NCI-H1105 (cell line): ENCODE measurements at regions not wholly inside any gene's neighbourhood (a gene's known extent, or its start where the extent isn't known, plus 50 kb on each side); places are given as distances from the start of the nearest gene placed in this dataset.

ENCODE experiments used
- DNase-seq: peaks from one replicate; lab custom pipeline; 2025; lab: John Stamatoyannopoulos, UW

DNA sequence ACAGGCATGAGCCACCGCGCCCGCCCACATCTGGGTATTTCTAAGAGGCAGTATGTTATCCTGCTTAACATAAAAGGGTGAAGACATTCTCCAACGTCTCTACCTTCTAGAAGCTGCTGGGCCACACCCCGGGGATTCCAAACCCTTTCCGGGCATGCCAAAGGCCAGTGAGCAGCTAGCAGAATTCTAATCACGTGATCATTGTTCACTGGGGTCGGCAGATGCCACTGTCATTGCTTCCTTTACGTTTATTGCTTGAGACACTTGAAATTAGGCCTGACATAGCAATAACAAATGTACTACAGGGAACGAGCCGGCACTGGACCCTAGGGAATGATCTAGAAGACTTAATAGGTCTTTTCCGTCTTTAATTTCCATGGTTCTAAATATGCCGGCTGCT lies 141.2 kb upstream of the ZFHX3 start:
- no peak for DNase-seq

DNA sequence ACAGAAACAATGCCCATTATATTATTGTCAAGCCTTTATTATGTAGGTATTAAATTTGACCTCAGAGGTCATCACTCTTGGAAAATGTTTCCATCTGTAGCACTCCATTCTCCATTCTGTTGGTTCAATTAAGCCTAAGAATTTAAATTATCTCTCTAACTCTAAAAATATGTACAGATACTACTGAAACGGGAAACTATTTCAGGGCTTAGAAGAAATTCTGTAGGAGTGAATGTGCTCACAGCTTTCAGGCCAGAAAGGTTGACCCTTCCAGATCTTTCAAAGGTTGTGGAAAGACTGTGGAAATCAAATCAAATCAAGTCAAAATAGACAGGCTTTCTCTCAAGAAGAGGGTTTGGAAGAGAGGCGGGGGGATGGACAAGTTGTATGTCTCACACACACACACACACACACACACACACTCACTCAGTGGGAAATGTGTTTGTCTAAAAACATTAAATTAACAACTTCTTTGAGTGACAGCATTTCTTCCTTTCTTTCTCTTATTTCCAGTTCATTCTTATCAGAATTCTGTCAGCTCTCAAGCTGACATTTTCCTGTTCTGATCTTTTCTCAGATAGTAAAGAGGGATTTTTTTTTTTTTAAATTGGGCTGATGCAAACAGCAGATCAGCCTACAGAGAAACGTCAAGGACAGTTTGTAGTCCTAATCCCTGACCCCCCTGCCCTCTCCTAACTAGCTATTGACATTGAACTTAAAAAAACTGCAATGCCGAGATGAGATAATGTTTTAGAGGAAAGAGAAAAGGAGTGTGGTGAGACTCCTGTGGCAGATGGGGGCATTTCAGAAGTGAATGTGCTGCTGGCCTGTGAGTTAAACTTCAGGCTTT lies 139.0 kb upstream of the ZFHX3 start:
- DNase-seq = no peak

DNA sequence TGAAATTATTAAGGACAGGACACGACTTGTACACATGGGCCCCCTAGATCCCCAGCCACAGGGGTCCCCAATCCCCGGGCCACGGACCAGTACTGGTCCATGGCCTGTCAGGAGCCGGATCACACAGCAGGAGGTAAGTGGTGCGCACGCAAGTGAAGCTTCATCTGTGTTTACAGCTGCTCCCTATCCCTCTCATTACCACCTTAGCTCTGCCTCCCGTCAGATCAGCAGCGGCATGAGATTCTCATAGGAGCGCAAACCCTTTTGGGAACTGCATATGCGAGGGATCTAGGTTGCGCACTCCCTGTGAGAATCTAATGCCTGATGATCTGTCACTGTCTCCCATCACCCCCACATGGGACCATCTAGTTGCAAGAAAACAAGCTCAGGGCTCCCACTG lies 137.8 kb upstream of the ZFHX3 start:
- DNase-seq = no peak

- no peak for DNase-seq
Observed at GRCh38 chr16:73183611-73184092, 135.7 kb upstream of the ZFHX3 start.

DNA sequence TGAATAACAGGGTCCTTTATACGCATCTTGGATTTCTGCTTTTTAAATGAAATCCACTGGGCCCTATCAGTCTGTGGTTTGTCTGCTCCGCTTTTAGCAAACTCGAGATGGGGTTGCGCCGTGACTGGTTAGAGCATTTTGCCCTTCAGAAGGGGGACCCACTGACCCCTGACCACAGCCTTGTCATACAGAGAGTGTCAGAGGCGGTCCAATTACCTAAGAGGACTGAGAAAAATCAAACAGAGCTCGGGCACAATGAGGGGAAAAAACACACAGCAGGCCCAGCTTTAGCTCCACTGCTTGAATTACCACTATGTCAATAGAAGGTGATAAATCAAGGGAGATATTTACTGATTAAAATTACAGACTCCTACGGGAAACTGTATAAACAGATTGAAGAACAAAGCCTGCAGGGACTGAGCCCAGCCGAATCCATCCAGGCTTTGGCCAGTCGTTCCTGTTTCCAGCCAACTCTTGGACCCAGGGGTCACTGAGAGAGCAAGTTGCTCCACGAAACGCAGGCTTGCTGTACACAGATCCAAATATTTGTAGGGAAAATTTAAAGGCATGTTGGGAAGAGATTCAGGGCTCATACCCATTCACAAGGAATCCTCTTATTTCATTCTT lies 131.9 kb upstream of the ZFHX3 start:
- DNase-seq = no peak

DNA sequence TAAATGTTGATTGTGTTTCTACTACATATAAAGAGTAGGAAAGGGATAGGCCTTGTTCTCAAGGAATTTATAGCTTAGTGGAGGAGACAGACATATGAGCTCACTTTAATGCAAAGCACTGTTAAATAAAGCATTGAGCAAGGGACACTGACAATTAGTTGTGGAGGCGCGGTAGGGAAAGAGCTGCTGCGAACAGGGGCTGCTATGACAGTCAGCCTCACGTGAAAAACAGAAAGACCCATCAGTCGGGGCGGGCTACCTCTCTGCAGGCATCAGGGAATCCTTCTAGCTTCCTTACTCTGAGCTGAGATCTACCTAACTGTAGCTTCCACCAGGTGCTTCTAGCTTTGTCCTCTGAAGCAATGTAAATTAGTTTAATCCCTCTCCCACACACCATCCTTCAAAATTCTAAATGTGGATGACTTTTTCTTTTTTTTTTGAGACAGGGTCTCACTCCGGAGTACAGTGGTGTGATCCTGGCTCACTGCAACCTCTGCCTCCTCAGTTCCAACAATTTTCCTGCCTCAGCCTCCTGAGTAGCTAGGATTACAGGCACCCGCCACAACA lies 129.9 kb upstream of the ZFHX3 start:
- no peak for DNase-seq

DNA sequence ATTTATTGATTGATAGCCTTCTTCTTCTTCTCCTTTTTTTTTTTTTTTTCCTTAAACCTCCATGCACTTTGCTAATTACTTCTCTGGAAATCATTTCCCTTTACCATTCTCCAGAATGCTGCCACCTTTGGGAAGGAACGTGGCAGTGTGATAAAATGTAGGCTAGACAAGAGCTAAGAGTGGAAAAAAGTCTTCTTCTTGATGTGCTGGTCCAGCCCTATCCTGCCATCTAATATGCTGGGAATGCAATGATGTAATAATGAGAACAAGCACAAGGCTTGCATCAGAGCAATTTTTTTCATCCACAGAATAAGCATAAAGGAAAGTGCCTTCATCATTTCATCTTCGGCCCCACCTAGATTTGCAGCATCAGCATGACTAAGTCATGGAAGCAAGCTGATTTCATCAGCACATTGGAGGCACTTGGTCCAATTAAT lies 128.7 kb upstream of the ZFHX3 start:
- DNase-seq = no peak

GRCh38 chr16:73172973-73173709 lies 125.2 kb upstream of the ZFHX3 start:
- DNase-seq = no peak

DNA sequence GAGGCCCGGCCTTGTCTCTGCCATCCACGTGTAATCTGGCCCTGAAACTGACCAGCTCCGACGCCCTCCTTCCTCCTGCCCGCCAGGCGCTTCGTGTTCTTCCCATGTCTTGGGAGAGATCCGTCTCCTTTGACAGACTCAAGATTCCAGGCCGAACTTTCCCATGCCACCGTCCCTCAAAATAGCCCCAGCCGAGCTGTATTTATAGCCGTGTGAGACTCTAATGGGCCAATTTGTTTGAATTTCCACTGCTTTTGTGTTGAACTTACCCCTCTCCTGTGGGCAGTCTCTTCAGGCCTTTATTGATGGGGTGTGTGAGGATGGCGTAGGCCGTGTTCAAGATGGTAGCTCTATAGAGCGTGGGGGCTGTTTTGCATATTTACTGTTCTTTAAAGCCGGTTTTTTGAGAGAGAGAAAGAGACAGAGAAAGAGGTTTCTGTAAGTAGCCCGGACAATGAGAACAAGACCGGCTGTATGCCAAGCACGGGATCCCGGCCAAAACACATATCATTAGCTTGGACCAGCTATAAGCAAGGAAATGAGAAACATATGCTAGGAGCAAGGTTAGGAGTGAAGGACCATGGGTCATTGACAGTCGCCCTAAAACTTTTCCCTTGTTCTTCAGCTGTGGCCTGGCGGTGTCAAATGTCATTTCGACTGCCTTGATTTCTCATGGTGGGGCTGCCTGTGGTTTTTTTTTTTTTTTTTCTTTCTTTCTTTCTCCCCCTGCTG lies 124.5 kb upstream of the ZFHX3 start:
- peak; percentile 59 for DNase-seq

DNA sequence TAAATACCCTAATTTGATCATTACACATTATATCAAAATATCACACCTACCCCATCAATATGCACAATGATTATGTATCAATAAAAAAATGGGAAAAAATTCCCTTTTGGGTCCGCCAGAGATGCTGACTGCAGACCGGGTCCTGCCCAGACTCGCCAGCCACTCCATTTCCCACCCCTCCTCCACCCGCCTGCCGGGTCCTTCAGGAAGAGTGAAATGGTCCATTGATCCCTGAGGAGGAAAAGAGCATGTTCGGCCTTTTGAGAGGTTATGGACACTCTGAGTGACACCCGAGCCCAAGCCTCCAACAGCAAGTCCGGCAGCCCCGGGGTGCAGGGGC lies 123.9 kb upstream of the ZFHX3 start:
- peak; percentile 18 for DNase-seq

DNA sequence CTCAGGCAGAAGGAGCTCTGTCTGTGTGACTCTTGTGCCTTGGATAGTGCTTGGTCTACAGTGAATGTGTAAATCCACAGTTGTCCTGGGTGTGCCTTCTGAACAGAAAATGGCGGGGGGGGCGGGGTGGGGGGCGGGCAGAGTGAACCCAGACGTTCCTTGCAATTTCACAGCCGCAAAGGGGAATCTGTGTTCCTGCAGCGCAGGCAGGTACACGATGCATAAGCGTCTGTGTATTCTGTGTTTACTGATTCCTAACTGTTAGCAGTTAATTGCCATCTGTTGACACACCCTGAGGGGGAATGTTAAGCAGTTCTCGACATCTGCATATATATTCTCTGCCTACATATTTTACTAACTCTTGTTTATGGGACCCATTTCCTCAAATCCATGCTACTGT lies 123.5 kb upstream of the ZFHX3 start:
- no peak for DNase-seq

GRCh38 chr16:73170612-73171038 lies 122.7 kb upstream of the ZFHX3 start:
- no peak for DNase-seq

GRCh38 chr16:73166947-73167550 lies 119.1 kb upstream of the ZFHX3 start:
- DNase-seq = no peak

DNA sequence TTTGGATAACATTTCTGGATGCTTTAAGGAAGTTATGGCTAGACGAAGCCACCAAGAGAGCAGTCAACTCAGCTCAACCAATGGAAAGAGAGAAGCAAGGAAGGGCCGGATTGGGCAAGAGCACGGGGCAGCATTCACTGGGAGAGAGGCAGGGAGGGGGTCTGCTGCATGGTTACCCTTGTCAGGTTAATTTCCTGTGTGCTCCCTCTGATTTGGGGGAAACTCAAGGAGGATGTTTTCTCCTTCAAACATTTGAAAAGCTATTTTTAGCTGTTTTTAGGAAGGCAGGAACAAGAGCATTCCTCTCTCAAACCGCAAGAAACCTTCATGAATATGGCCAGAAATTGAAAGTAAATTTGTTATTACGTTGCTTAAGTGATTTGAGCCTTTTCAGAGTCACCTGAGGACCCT lies 118.5 kb upstream of the ZFHX3 start:
- no peak for DNase-seq

DNA sequence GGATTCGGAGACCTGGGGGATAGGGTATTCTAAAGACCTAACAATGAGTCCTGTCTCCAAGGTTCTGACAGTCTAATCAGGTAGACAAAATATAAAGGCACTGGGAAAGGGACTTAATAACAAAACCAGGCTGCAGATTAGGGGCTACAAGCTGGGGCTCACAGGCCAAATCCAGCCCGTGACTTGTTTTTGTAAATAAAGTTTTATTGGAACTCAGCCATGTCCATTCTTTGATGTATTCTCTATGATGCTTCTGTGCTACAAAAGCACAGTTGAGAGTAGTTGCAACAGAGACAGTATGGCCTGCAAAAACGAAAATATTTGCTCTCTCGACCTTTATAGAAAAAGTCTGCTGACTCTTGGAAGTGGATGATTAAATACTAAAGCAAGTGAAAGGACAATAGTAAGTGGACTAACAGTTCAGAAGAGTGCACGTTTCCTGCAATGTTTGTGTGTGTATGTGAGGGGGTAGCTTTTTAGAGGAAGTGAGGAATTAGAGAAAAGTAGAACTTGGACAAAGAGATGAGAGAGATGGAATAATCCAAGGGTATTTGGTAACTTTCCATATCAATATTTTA lies 115.4 kb upstream of the ZFHX3 start:
- DNase-seq = no peak

- DNase-seq = no peak
Observed at GRCh38 chr16:73161977-73162376, 114.0 kb upstream of the ZFHX3 start.

- no peak for DNase-seq
Observed at GRCh38 chr16:73159296-73159695, 111.4 kb upstream of the ZFHX3 start.

DNA sequence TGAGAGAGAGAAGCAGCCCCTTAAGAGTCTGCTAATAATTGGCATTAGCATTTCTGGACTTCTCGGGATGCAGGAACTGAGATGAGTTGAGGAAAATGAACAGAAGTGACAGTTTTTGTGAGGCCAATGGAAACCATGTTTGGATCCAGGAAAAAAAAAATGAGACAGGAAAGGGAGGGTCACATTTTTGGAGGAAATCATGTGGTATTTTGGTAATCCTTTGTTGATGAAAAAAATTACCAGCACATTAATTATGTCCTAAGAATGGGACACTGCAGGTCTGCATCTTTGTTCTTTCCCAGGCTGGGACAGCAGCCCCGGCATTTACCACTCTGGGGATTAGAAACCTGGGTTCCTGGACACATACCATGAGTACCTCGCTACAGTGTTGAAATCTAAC lies 109.9 kb upstream of the ZFHX3 start:
- DNase-seq = no peak

DNA sequence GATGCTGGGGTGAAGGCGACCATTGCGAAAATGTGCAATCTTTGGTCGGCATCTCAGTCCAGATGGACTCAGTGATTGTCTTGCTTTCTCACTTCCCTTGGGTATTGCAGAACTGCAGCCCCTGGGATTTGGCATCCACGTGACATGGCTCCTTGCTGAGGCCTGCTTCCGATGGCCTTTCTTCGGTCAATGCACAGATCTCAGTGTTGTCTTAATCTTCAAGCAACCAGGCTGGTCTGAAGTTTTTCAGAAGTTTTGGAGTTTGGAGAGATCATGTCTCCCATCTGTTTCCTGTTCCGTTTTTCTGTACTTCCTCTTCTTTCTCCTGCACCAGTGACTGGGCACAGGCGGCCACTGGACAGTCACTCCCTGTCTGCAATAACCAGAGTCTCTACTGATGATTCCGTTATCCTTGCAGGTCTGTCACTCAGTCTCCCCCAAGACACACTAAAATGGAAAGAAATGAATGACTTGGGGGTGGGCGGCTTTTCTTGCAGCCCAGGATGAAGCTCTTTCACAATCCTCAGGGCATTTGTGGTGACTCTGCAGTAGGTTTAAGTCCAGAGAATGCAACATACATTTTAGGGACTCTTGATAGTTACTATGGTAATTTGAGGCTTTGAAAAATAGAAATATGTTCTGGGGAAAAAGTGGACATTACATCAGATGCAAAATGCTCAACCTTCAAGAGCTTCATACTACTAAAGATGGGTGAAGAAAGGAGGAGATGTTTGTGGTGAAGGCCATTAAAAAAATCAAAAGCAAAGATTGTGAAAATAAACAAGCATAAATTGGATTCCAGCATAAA lies 106.3 kb upstream of the ZFHX3 start:
- DNase-seq = no peak
